K562 (cell line): ENCODE measurements at regions not wholly inside any gene's neighbourhood (a gene's known extent, or its start where the extent isn't known, plus 50 kb on each side); places are given as distances from the start of the nearest gene placed in this dataset.

Experiments used
- ATAC-seq: fragments of 200-7000 bp; cut with Tn5 transposase; 3 replicates; pipeline ENCODE4 v1.9.1; 2020; ENCODE audit warnings: moderate library complexity
- BruUV-seq: library from RNA; stranded (reverse); fragments of 400-500 nt; replicated peaks from 2 replicates; lab custom pipeline; 2021; lab: Mats Ljungman, UMichigan
- CTCF ChIA-PET: fragments of 300-600 bp; formaldehyde crosslinking; extraction: SDS; loops from one replicate; lab custom pipeline; 2021; ENCODE audit warnings: low intra/inter-chr PET ratio; lab: Yijun Ruan, JAX
- POLR2A ChIA-PET: fragments of 300-600, 350-650 bp; sonication (Branson Sonifier 250); formaldehyde crosslinking; extraction: SDS; loops from one replicate; lab custom pipeline; 2021; ENCODE audit warnings: antibody characterized with exemption, inconsistent platforms; lab: Yijun Ruan, JAX
- DNase-seq, 4 experiments: peaks; one replicate each; pipeline versions ENCODE4 v3.0.0 to v3.0.0-alpha.2; 2011 to 2018; ENCODE audit warnings: low spot score in 3 of 4, mixed read lengths in 3 of 4; ENCODE audit errors: extremely low read depth in 1 of 4
- FAIRE-seq: peaks from 2 replicates; lab custom pipeline; 2011; peaks lifted over from hg19 to GRCh38; lab: Jason Lieb, UNC
- H2AFZ ChIP-seq: 2 replicates; pipeline ENCODE4 v1.6.0; 2011; ENCODE audit warnings: low read depth, low read length, control low read depth, inconsistent platforms
- H3K27ac ChIP-seq: fragments of 200-600 bp; 3 replicates; pipeline ENCODE4 v1.8.0; 2011; ENCODE audit warnings: low read depth, mild to moderate bottlenecking, control low read depth, inconsistent platforms, low read length, moderate library complexity, mixed read lengths; ENCODE audit errors: extremely low read depth
- H3K27me3 ChIP-seq, 2 experiments: fragments of 300-600 bp in 1 of 2; 2 replicates in 1 of 2; 3 replicates in 1 of 2; pipeline versions ENCODE4 v1.6.0 to v1.8.0; 2011; ENCODE audit warnings: inconsistent platforms in 2 of 2, low read length in 2 of 2, mild to moderate bottlenecking in 1 of 2, mixed read lengths in 1 of 2, moderate library complexity in 1 of 2; ENCODE audit not compliant: control insufficient read depth in 2 of 2, insufficient read depth in 2 of 2
- H3K36me3 ChIP-seq: fragments of 300-600 bp; 3 replicates; pipeline ENCODE4 v1.8.0; 2011; ENCODE audit warnings: mild to moderate bottlenecking, low read length, inconsistent platforms; ENCODE audit not compliant: control insufficient read depth, insufficient read depth
- H3K4me1 ChIP-seq, 2 experiments: fragments of 200-600 bp in 1 of 2; replicated peaks in 1 of 2; 2 replicates in 1 of 2; 3 replicates in 1 of 2; pipeline versions ENCODE4 v1.5.1 to v1.8.0; 2011; ENCODE audit warnings: inconsistent platforms in 2 of 2, low read length in 2 of 2, mild to moderate bottlenecking in 1 of 2, mixed read lengths in 1 of 2, moderate library complexity in 1 of 2; ENCODE audit not compliant: control insufficient read depth in 2 of 2, insufficient read depth in 2 of 2
- H3K4me2 ChIP-seq: 2 replicates; pipeline ENCODE4 v1.6.1; 2011; ENCODE audit warnings: low read length, control low read depth, inconsistent platforms, mixed read lengths; ENCODE audit not compliant: insufficient read depth
- H3K4me3 ChIP-seq: fragments of 200-600 bp; sonication (generic), shearing (Covaris generic); 2 replicates; pipeline ENCODE4 v1.5.1; 2016; ENCODE audit warnings: control low read depth, inconsistent platforms
- H3K79me2 ChIP-seq: fragments of 200-600 bp; 3 replicates; pipeline ENCODE4 v1.8.0; 2011; ENCODE audit warnings: low read length, inconsistent platforms; ENCODE audit not compliant: control insufficient read depth, insufficient read depth
- H3K9ac ChIP-seq, 2 experiments: 2 replicates each; pipeline versions ENCODE4 v1.6.0 to v1.6.1; 2011; ENCODE audit warnings: low read depth in 2 of 2, low read length in 2 of 2, control low read depth in 1 of 2, inconsistent platforms in 1 of 2, mild to moderate bottlenecking in 1 of 2, mixed read lengths in 1 of 2; ENCODE audit not compliant: insufficient read depth in 1 of 2
- H3K9me1 ChIP-seq: one replicate; pipeline ENCODE4 v1.6.0; 2011; ENCODE audit warnings: inconsistent platforms, mild to moderate bottlenecking, low read length, moderate library complexity; ENCODE audit not compliant: control insufficient read depth, insufficient read depth
- H3K9me3 ChIP-seq: replicated peaks from 2 replicates; pipeline ENCODE4 v1.5.1; 2011; ENCODE audit warnings: low read depth, low read length, inconsistent platforms; ENCODE audit not compliant: control insufficient read depth, insufficient read depth
- H4K20me1 ChIP-seq: replicated peaks from 2 replicates; pipeline ENCODE4 v1.6.1; 2011; ENCODE audit warnings: low read length, inconsistent platforms, mixed read lengths; ENCODE audit not compliant: control insufficient read depth, insufficient read depth
- NR2C1 ChIP-seq, 2 experiments: fragments of 450-650 bp; IDR thresholded peaks; 2 replicates each; pipeline ENCODE4 v1.6.1; 2017; ENCODE audit warnings: mild to moderate bottlenecking in 2 of 2, antibody characterized with exemption in 1 of 2, inconsistent platforms in 1 of 2, missing compliant biosample characterization in 1 of 2, missing genetic modification characterization in 1 of 2
- ZSCAN32 ChIP-seq: fragments of 450-650 bp; formaldehyde crosslinking; IDR thresholded peaks from 2 replicates; pipeline ENCODE4 v1.4.0; 2020; ENCODE audit warnings: mild to moderate bottlenecking, moderate library complexity
- WGBS: fragments of 100-300 bp; shearing (Covaris generic); methylation state at CpG from one replicate; pipeline ENCODE4 v1.1.6; 2016; ENCODE audit warnings: low coverage, mixed read lengths; ENCODE audit not compliant: insufficient coverage; ENCODE audit errors: missing lambda C conversion rate; 5-methylcytosine and 5-hydroxymethylcytosine counted together
- in situ Hi-C: fragments of 300-500 bp; cut with MboI; formaldehyde crosslinking; loops from 4 replicates; pipeline ENCODE4 v1.15.0; 2018; ENCODE audit warnings: inconsistent platforms, mixed read lengths
- intact Hi-C: fragments of 100-400 bp; cut with micrococcal nuclease; formaldehyde crosslinking; loops from 2 replicates; pipeline ENCODE4 v1.14.2; 2022
- TF ChIP-seq, protein P1 (sequence below): sonication (generic); formaldehyde crosslinking; IDR thresholded peaks from 2 replicates; pipeline ENCODE4 v1.8.0; 2022; ENCODE audit warnings: mild to moderate bottlenecking, missing genetic modification reagents, borderline replicate concordance
- TF ChIP-seq, protein P2 (sequence below): fragments of 450-650 bp; formaldehyde crosslinking; IDR thresholded peaks from 2 replicates; pipeline ENCODE4 v1.4.0; 2020; ENCODE audit warnings: mild to moderate bottlenecking, moderate library complexity

DNA sequence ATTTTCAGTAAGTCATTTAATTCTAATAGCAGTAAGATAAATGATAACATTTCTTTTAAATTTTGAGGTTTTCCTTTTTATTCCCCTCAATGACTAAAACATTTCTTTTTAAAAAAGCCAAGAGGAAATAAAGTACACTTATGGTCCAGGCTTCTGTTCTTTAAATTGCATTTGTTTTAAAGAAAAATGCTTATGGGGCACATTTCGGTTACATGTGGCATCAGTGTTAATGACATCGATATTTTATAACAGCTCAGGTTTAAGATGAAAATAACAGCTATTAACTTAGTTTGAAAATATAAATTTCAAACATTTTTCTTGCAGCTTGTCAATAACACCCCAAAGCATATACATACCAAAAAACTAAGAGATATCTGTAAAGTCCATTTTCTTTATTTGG lies 1161.1 kb downstream of the PCDH18 start:
- 0% methylated on average over 2 of the region's 2 CpGs for WGBS
- in situ Hi-C loops, result no loop called here
- FAIRE-seq, result no peak

More for the DNA sequence above, 1161.1 kb downstream of the PCDH18 start:
- Histone ChIP-seq H2AFZ (no peak overlapping the region), H3K36me3 (no peaks in the 10 kb centered on the region), H3K9me3 (no peaks in the 10 kb centered on the region), H3K4me3 (no peak overlapping the region), H3K4me2 (no peak overlapping the region), H3K79me2 (no peaks in the 10 kb centered on the region), H3K27ac (no peak overlapping the region), H3K9ac (no peak overlapping the region), H3K9me1 (no peaks in the 10 kb centered on the region), H3K4me1 (no peaks in the 10 kb centered on the region), H3K27me3 (no peaks in the 10 kb centered on the region), H4K20me1 (no peaks in the 10 kb centered on the region)
- no peak for ATAC-seq
- DNase-seq, result no peak
- intact Hi-C loops, result no loop called here
- TF ChIP-seq, protein P1, sequence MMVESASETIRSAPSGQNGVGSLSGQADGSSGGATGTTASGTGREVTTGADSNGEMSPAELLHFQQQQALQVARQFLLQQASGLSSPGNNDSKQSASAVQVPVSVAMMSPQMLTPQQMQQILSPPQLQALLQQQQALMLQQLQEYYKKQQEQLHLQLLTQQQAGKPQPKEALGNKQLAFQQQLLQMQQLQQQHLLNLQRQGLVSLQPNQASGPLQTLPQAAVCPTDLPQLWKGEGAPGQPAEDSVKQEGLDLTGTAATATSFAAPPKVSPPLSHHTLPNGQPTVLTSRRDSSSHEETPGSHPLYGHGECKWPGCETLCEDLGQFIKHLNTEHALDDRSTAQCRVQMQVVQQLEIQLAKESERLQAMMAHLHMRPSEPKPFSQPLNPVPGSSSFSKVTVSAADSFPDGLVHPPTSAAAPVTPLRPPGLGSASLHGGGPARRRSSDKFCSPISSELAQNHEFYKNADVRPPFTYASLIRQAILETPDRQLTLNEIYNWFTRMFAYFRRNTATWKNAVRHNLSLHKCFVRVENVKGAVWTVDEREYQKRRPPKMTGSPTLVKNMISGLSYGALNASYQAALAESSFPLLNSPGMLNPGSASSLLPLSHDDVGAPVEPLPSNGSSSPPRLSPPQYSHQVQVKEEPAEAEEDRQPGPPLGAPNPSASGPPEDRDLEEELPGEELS (CRISPR knock-in tag), result no peak
- TF ChIP-seq NR2C1 (IDR thresholded peaks at IDR 0.05) (no peak), NR2C1 (tag; IDR thresholded peaks at IDR 0.05) (no peak), ZSCAN32 (CRISPR knock-in tag) (no peak)
- TF ChIP-seq, protein P2, sequence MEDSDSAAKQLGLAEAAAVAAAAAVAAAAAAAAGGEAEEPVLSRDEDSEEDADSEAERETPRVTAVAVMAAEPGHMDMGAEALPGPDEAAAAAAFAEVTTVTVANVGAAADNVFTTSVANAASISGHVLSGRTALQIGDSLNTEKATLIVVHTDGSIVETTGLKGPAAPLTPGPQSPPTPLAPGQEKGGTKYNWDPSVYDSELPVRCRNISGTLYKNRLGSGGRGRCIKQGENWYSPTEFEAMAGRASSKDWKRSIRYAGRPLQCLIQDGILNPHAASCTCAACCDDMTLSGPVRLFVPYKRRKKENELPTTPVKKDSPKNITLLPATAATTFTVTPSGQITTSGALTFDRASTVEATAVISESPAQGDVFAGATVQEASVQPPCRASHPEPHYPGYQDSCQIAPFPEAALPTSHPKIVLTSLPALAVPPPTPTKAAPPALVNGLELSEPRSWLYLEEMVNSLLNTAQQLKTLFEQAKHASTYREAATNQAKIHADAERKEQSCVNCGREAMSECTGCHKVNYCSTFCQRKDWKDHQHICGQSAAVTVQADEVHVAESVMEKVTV (CRISPR knock-in tag), result no peak
- ChIA-PET CTCF (no interaction called here), POLR2A (no interaction called here)
- no TSS peak for BruUV-seq
